Gastrocnemius medialis (tissue), 4 donors: ENCODE measurements at regions not wholly inside any gene's neighbourhood (a gene's known extent, or its start where the extent isn't known, plus 50 kb on each side); places are given as distances from the start of the nearest gene placed in this dataset.

ENCODE experiments used
- ATAC-seq, 2 donors: fragments of 150-250 bp; one replicate each; pipeline ENCODE4 v1.9.1; 2016
- DNase-seq, 2 donors: peaks; one replicate each; pipeline ENCODE4 v3.0.0-alpha.2; 2019
- H3K27ac ChIP-seq, 4 donors: fragments of 200-600 bp; sonication (generic); 1 replicate in 1 of 4; 2 replicates in 3 of 4; pipeline ENCODE4 v1.5.1; 2016 to 2018; ENCODE audit warnings: mild to moderate bottlenecking in 2 of 4, moderate library complexity in 1 of 4
- H3K27me3 ChIP-seq, 3 donors: fragments of 200-600 bp; sonication (generic) in 2 of 3; 1 replicate in 1 of 3; 2 replicates in 2 of 3; pipeline versions ENCODE4 v1.5.1 to v1.6.0; 2016 to 2019; ENCODE audit warnings: mild to moderate bottlenecking in 1 of 3, moderate library complexity in 1 of 3
- H3K36me3 ChIP-seq, 2 donors: fragments of 200-600 bp; sonication (generic) in 1 of 2; one replicate each; pipeline ENCODE4 v1.5.1; 2017 to 2018
- H3K4me1 ChIP-seq, 2 donors: fragments of 200-600 bp; sonication (generic) in 1 of 2; one replicate each; pipeline ENCODE4 v1.5.1; 2016 to 2017; ENCODE audit warnings: mild to moderate bottlenecking in 2 of 2
- H3K4me3 ChIP-seq, 4 donors: fragments of 200-600 bp; sonication (generic) in 3 of 4; 1 replicate in 1 of 4; 2 replicates in 3 of 4; pipeline ENCODE4 v1.5.1; 2016 to 2019; ENCODE audit warnings: mild to moderate bottlenecking in 2 of 4
- H3K9me3 ChIP-seq, 3 donors: fragments of 200-600 bp; sonication (generic) in 2 of 3; 1 replicate in 1 of 3; 2 replicates in 2 of 3; pipeline ENCODE4 v1.5.1; 2016 to 2019
- CTCF ChIP-seq, 5 experiments: fragments of 450-650 bp in 3 of 5; fragments of 200-600 bp in 2 of 5; sonication (generic) in 2 of 5; IDR thresholded peaks in 4 of 5; conservative IDR thresholded peaks in 1 of 5; 1 replicate in 4 of 5; 2 replicates in 1 of 5; pipeline ENCODE4 v1.5.1; 2016 to 2019; ENCODE audit warnings: antibody characterized with exemption in 5 of 5, mild to moderate bottlenecking in 3 of 5, moderate library complexity in 3 of 5
- POLR2A ChIP-seq, 2 donors: fragments of 450-650 bp; IDR thresholded peaks; one replicate each; pipeline ENCODE4 v1.6.1; 2017; ENCODE audit warnings: antibody characterized with exemption in 2 of 2, mild to moderate bottlenecking in 2 of 2, moderate library complexity in 2 of 2
- in situ Hi-C, 4 donors: fragments of 200-750 bp; cut with MboI; loops; one replicate each; pipeline versions ENCODE4 v1.15.0 to v1.8.0; 2017; ENCODE audit warnings: low sequenced_read_pairs in 4 of 4
- intact Hi-C: fragments of 100-400 bp; cut with DNase I; formaldehyde crosslinking; loops from one replicate; pipeline ENCODE4 v1.15.1; 2023; ENCODE audit warnings: low total_unique reads

GRCh38 chr9:38208206-38208901 is 139.3 kb upstream of the SHB start:
- no peak for DNase-seq
- no peak overlapping the region for H3K27ac ChIP-seq
- H3K9me3 ChIP-seq = no peaks in the 10 kb centered on the region
- H3K27me3 ChIP-seq = no peaks in the 10 kb centered on the region
- TF ChIP-seq POLR2A (IDR thresholded peaks at IDR 0.05) (no peak), CTCF (IDR thresholded peaks at IDR 0.05 in 4 of 5, conservative IDR thresholded peaks at IDR 0.05 in 1 of 5) (no peak)
- no peaks in the 10 kb centered on the region for H3K36me3 ChIP-seq
- in situ Hi-C loops = no loop called here
- H3K4me3 ChIP-seq = no peak overlapping the region
- no peak for ATAC-seq
- intact Hi-C loops = no loop called here
- H3K4me1 ChIP-seq = no peaks in the 10 kb centered on the region

GRCh38 chr9:38207247-38207778 is 138.3 kb upstream of the SHB start:
- Histone ChIP-seq H3K9me3 (no peaks in the 10 kb centered on the region), H3K4me3 (no peak overlapping the region), H3K27ac (no peak overlapping the region), H3K36me3 (no peaks in the 10 kb centered on the region), H3K27me3 (no peaks in the 10 kb centered on the region), H3K4me1 (no peaks in the 10 kb centered on the region)
- intact Hi-C loops (no loop called here), in situ Hi-C loops (no loop called here)
- DNase-seq (no peak), ATAC-seq (no peak)
- TF ChIP-seq POLR2A (IDR thresholded peaks at IDR 0.05) (no peak), CTCF (IDR thresholded peaks at IDR 0.05 in 4 of 5, conservative IDR thresholded peaks at IDR 0.05 in 1 of 5) (no peak)

GRCh38 chr9:38205279-38205678 is 136.3 kb upstream of the SHB start:
- TF ChIP-seq CTCF (IDR thresholded peaks at IDR 0.05 in 4 of 5, conservative IDR thresholded peaks at IDR 0.05 in 1 of 5) (no peak), POLR2A (IDR thresholded peaks at IDR 0.05) (no peak)
- in situ Hi-C loops (no loop called here), intact Hi-C loops (no loop called here)
- Histone ChIP-seq H3K9me3 (no peaks in the 10 kb centered on the region), H3K4me1 (no peaks in the 10 kb centered on the region), H3K36me3 (no peaks in the 10 kb centered on the region), H3K27me3 (no peaks in the 10 kb centered on the region), H3K4me3 (no peak overlapping the region), H3K27ac (no peak overlapping the region)
- no peak for ATAC-seq
- no peak for DNase-seq

GRCh38 chr9:38202336-38202938 is 133.4 kb upstream of the SHB start:
- TF ChIP-seq POLR2A (IDR thresholded peaks at IDR 0.05) (no peak), CTCF (IDR thresholded peaks at IDR 0.05 in 4 of 5, conservative IDR thresholded peaks at IDR 0.05 in 1 of 5) (no peak)
- Histone ChIP-seq H3K27ac (no peak overlapping the region), H3K36me3 (no peaks in the 10 kb centered on the region), H3K27me3 (peaks cover 0 to 3% (median 0%) of the 10 kb centered on the region in 3 donors), H3K9me3 (no peaks in the 10 kb centered on the region), H3K4me1 (no peaks in the 10 kb centered on the region), H3K4me3 (no peak overlapping the region)
- in situ Hi-C loops = no loop called here
- DNase-seq (no peak), ATAC-seq (no peak)
- intact Hi-C loops = no loop called here
